ENCODE measurements at regions not wholly inside any gene's neighbourhood (a gene's known extent, or its start where the extent isn't known, plus 50 kb on each side); places are given as distances from the start of the nearest gene placed in this dataset.

DNA sequence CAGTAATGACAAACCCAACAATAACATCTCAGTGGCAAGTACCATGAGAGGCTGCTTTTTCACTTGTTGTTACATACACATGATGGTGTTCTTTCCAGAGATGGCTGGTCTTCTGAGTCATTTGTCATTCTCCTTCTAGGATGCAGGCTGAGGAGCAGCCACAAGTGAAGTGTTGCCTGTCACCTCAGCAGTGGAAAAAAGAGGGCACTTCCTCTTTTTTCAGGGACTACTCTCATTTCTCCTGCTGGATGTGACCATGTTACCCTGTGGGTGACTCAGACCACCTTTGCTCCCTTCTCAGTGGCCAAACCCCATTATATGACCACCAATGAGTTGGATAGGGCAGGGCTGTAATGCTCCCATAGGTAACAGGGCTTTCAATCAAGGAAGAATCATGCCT lies 587.0 kb upstream of the ADAMTS16 start:
- TF ChIP-seq POLR2AphosphoS5 (IDR thresholded peaks at IDR 0.05) = no peak
- TF ChIP-seq, protein P1, sequence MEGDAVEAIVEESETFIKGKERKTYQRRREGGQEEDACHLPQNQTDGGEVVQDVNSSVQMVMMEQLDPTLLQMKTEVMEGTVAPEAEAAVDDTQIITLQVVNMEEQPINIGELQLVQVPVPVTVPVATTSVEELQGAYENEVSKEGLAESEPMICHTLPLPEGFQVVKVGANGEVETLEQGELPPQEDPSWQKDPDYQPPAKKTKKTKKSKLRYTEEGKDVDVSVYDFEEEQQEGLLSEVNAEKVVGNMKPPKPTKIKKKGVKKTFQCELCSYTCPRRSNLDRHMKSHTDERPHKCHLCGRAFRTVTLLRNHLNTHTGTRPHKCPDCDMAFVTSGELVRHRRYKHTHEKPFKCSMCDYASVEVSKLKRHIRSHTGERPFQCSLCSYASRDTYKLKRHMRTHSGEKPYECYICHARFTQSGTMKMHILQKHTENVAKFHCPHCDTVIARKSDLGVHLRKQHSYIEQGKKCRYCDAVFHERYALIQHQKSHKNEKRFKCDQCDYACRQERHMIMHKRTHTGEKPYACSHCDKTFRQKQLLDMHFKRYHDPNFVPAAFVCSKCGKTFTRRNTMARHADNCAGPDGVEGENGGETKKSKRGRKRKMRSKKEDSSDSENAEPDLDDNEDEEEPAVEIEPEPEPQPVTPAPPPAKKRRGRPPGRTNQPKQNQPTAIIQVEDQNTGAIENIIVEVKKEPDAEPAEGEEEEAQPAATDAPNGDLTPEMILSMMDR (IDR thresholded peaks at IDR 0.05) = no peak
- H3K27ac ChIP-seq = no peak overlapping the region
- H3K9me3 ChIP-seq = no peaks in the 10 kb centered on the region
- intact Hi-C loops (cut with DNase I) = no loop called here
- no peak overlapping the region for H3K4me3 ChIP-seq
- H3K36me3 ChIP-seq = no peaks in the 10 kb centered on the region
- no peaks in the 10 kb centered on the region for H3K27me3 ChIP-seq (replicated peaks; ENCODE audit: insufficient read depth)
- DNase-seq (ENCODE audit: low spot score) = no peak
- no peaks in the 10 kb centered on the region for H3K4me1 ChIP-seq (replicated peaks)

DNA sequence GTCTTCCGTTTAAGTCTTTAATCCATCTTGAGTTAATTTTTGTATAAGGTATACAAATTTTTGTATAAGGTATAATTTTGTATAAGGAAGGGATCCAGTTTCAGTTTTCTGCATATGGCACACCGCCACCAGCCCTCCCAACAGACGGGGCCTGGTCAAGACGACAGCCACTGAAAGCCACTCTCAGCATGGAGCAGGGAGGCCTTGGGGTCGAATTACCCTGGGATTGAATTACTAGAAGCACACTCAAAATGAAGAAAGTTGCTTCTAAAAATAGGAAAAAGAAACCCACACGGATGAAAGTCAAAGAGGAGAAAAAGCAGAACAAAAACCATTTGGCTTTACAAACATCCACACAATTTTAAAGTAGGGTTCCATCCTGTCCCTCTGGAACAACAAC lies 586.2 kb upstream of the ADAMTS16 start:
- H3K27ac ChIP-seq = no peak overlapping the region
- no peaks in the 10 kb centered on the region for H3K9me3 ChIP-seq
- no peaks in the 10 kb centered on the region for H3K36me3 ChIP-seq
- no peaks in the 10 kb centered on the region for H3K27me3 ChIP-seq (replicated peaks; ENCODE audit: insufficient read depth)
- intact Hi-C loops (cut with DNase I) = no loop called here
- H3K4me1 ChIP-seq (replicated peaks) = no peaks in the 10 kb centered on the region
- no peak overlapping the region for H3K4me3 ChIP-seq
- no peak for DNase-seq (ENCODE audit: low spot score)
- WGBS = 49% methylated on average over 6 of the region's 6 CpGs
- TF ChIP-seq, protein P1 (IDR thresholded peaks at IDR 0.05) = no peak
- no peak for TF ChIP-seq POLR2AphosphoS5 (IDR thresholded peaks at IDR 0.05)
- no peak for TF ChIP-seq POLR2A (IDR thresholded peaks at IDR 0.05)

DNA sequence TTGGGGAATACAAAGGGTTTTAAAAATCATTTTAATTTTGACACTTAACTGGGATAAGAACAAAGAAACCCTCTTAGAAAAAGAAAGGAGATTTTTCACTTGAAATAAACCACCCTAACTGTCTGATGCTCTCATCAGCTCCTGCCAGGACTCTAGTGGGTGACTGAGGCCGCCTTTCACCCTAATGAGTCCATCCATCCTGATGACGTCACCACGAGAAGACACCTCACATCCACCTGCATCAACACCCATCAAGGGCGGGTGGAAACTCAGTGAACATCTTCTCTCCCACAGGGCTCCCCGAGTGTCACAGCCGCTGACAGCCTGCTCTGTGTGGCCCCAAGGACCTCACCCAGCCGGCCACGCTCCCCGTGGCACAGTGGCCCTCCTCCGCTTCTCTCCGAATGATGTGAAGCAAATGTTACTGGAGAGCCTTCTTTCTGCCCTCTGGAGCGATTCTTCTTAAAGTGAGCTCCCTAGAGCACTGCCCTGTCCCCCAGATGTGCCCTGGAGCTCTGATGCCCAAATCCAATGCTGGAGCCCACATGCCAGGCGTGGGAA lies 584.3 kb upstream of the ADAMTS16 start:
- Histone ChIP-seq H3K27me3 (replicated peaks; ENCODE audit: insufficient read depth) (no peaks in the 10 kb centered on the region), H3K4me1 (replicated peaks) (no peaks in the 10 kb centered on the region), H3K4me3 (no peak overlapping the region), H3K9me3 (no peaks in the 10 kb centered on the region), H3K36me3 (no peaks in the 10 kb centered on the region), H3K27ac (no peak overlapping the region)
- no peak for DNase-seq (ENCODE audit: low spot score)
- no peak for TF ChIP-seq POLR2AphosphoS5 (IDR thresholded peaks at IDR 0.05)
- TF ChIP-seq POLR2A (IDR thresholded peaks at IDR 0.05) = no peak
- TF ChIP-seq, protein P1 (IDR thresholded peaks at IDR 0.05) = no peak
- WGBS = 87% methylated on average over 13 of the region's 13 CpGs
- intact Hi-C loops (cut with DNase I) = no loop called here

DNA sequence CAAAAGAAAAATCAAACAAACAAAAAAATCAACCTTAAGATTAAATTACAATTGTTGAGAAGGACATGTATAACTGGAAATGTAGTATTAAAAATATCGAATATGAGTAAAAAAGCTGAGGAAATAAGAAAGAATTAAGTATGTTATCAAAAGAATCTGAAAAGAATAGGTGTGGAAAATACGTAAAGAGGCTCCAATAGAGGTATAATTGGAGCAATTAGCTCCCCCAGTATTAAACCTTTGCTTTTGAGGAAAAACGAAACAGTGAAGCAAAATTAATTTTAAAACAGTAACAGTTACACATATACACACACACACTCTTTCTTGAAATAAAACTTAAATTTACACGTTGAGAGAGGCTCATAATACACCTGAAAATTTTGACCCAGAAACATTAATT lies 578.7 kb upstream of the ADAMTS16 start:
- no peaks in the 10 kb centered on the region for H3K27me3 ChIP-seq (replicated peaks; ENCODE audit: insufficient read depth)
- WGBS = 69% methylated on average over 4 of the region's 4 CpGs
- H3K4me3 ChIP-seq = no peak overlapping the region
- intact Hi-C loops (cut with DNase I) = no loop called here
- no peaks in the 10 kb centered on the region for H3K36me3 ChIP-seq
- no peak for DNase-seq (ENCODE audit: low spot score)
- H3K9me3 ChIP-seq = no peaks in the 10 kb centered on the region
- TF ChIP-seq POLR2A (IDR thresholded peaks at IDR 0.05) = no peak
- no peak for TF ChIP-seq POLR2AphosphoS5 (IDR thresholded peaks at IDR 0.05)
- TF ChIP-seq, protein P1 (IDR thresholded peaks at IDR 0.05) = no peak
- H3K27ac ChIP-seq = no peak overlapping the region
- H3K4me1 ChIP-seq (replicated peaks) = no peaks in the 10 kb centered on the region

DNA sequence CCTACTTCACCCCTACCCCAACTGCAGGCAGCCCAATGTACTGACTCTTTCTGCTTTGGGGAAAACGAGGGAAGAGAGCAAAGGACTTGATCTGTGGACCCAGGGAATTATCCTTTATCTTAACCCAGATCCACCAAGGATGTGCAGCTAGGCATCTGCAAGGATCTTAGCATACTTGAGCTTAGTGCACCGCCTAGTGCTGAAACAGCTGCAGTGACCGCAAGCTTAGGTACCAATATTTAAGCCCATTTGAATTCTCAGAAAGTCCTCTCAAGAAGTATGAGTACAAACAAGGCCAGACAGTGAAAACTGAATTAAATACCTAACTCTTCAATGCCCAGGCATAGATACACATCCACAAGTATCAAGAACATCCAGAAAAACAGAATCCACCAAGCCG lies 576.7 kb upstream of the ADAMTS16 start:
- TF ChIP-seq POLR2AphosphoS5 (IDR thresholded peaks at IDR 0.05) (no peak), POLR2A (IDR thresholded peaks at IDR 0.05) (no peak)
- TF ChIP-seq, protein P1 (IDR thresholded peaks at IDR 0.05) = no peak
- DNase-seq (ENCODE audit: low spot score) = no peak
- Histone ChIP-seq H3K27ac (no peak overlapping the region), H3K4me1 (replicated peaks) (no peaks in the 10 kb centered on the region), H3K27me3 (replicated peaks; ENCODE audit: insufficient read depth) (no peaks in the 10 kb centered on the region), H3K4me3 (no peak overlapping the region), H3K9me3 (no peaks in the 10 kb centered on the region), H3K36me3 (no peaks in the 10 kb centered on the region)
- intact Hi-C loops (cut with DNase I) = no loop called here
- WGBS = 71% methylated on average over 4 of the region's 4 CpGs

Data from prostate gland (tissue), 2 donors.